HG03457 (cell line): ENCODE measurements at regions not wholly inside any gene's neighbourhood (a gene's known extent, or its start where the extent isn't known, plus 50 kb on each side); places are given as distances from the start of the nearest gene placed in this dataset.

ENCODE experiments used
- ATAC-seq: cut with Tn5 transposase; IDR thresholded peaks from one replicate; pipeline ENCODE4 v1.9.1; 2021; ENCODE audit warnings: moderate number of reproducible peaks; ENCODE audit not compliant: unreplicated experiment

- ATAC-seq, result no peak
These were observed 292.6 kb downstream of the NFKBIZ start for GRCh38 chr3:102141928-102142239.

GRCh38 chr3:102142379-102143060 lies 292.3 kb upstream of the ZPLD1 start:
- ATAC-seq, result no peak

- ATAC-seq, result no peak
These were observed 291.3 kb upstream of the ZPLD1 start for GRCh38 chr3:102143536-102143935.

GRCh38 chr3:102144063-102144462 lies 290.8 kb upstream of the ZPLD1 start:
- no peak for ATAC-seq

- ATAC-seq, result no peak
These were observed 286.0 kb upstream of the ZPLD1 start for GRCh38 chr3:102148598-102149337.

- ATAC-seq, result no peak
These were observed 282.9 kb upstream of the ZPLD1 start for GRCh38 chr3:102151935-102152334.

- no peak for ATAC-seq
These were observed 278.4 kb upstream of the ZPLD1 start for GRCh38 chr3:102156426-102156825.

- no peak for ATAC-seq
These were observed 276.6 kb upstream of the ZPLD1 start for GRCh38 chr3:102158080-102158740.

GRCh38 chr3:102159810-102160451 lies 274.9 kb upstream of the ZPLD1 start:
- ATAC-seq, result no peak

- ATAC-seq, result no peak
These were observed 273.3 kb upstream of the ZPLD1 start for GRCh38 chr3:102161384-102162006.

- ATAC-seq, result no peak
These were observed 272.6 kb upstream of the ZPLD1 start for GRCh38 chr3:102162251-102162650.

GRCh38 chr3:102163039-102163817 lies 271.6 kb upstream of the ZPLD1 start:
- ATAC-seq, result no peak

GRCh38 chr3:102163818-102164154 lies 271.0 kb upstream of the ZPLD1 start:
- no peak for ATAC-seq

- ATAC-seq, result no peak
These were observed 269.4 kb upstream of the ZPLD1 start for GRCh38 chr3:102165367-102165766.

- no peak for ATAC-seq
These were observed 264.8 kb upstream of the ZPLD1 start for GRCh38 chr3:102169915-102170479.

GRCh38 chr3:102170545-102170944 lies 264.3 kb upstream of the ZPLD1 start:
- ATAC-seq, result no peak

- ATAC-seq, result no peak
These were observed 260.5 kb upstream of the ZPLD1 start for GRCh38 chr3:102174312-102174712.

GRCh38 chr3:102174832-102175374 lies 259.9 kb upstream of the ZPLD1 start:
- ATAC-seq, result no peak

GRCh38 chr3:102176333-102177050 lies 258.3 kb upstream of the ZPLD1 start:
- no peak for ATAC-seq
